Heart right ventricle (tissue), 16 donors: ENCODE measurements at regions not wholly inside any gene's neighbourhood (a gene's known extent, or its start where the extent isn't known, plus 50 kb on each side); places are given as distances from the start of the nearest gene placed in this dataset.

Experiments used
- ATAC-seq, 8 donors: fragments of 200-7000 bp; cut with Tn5 transposase; one replicate each; pipeline ENCODE4 v1.9.1; 2020; ENCODE audit warnings: mild to moderate bottlenecking in 8 of 8, moderate library complexity in 8 of 8, moderate number of reproducible peaks in 1 of 8
- DNase-seq, 2 donors: peaks; one replicate each; pipeline ENCODE4 v3.0.0-alpha.2; 2020
- H3K27ac ChIP-seq, 10 donors: fragments of 200-600 bp; sonication (generic) in 2 of 10; one replicate each; pipeline versions ENCODE4 v1.5.0 to v1.8.0; 2020 to 2022; ENCODE audit warnings: mild to moderate bottlenecking in 3 of 10
- H3K27me3 ChIP-seq, 7 donors: fragments of 200-600 bp; one replicate each; pipeline ENCODE4 v1.8.0; 2021 to 2022; ENCODE audit warnings: mild to moderate bottlenecking in 2 of 7
- H3K36me3 ChIP-seq, 9 donors: fragments of 200-600 bp; sonication (generic) in 1 of 9; one replicate each; pipeline versions ENCODE4 v1.5.0 to v1.8.0; 2020 to 2022; ENCODE audit warnings: mild to moderate bottlenecking in 2 of 9
- H3K4me1 ChIP-seq, 9 donors: fragments of 200-600 bp; sonication (generic) in 1 of 9; one replicate each; pipeline versions ENCODE4 v1.5.0 to v1.8.0; 2020 to 2022; ENCODE audit warnings: mild to moderate bottlenecking in 4 of 9
- H3K4me3 ChIP-seq, 10 donors: fragments of 200-600 bp; sonication (generic) in 2 of 10; one replicate each; pipeline versions ENCODE4 v1.5.0 to v1.8.0; 2020 to 2022; ENCODE audit warnings: mild to moderate bottlenecking in 7 of 10, moderate library complexity in 2 of 10
- H3K9me3 ChIP-seq, 11 donors: fragments of 200-600 bp in 10 of 11; sonication (generic) in 2 of 11; one replicate each; pipeline versions ENCODE4 v1.5.0 to v1.8.0; 2013 to 2022; ENCODE audit warnings: mild to moderate bottlenecking in 2 of 11, control low read depth in 1 of 11, moderate library complexity in 1 of 11
- CTCF ChIP-seq, 9 donors: fragments of 200-600 bp; sonication (generic) in 2 of 9; IDR thresholded peaks; one replicate each; pipeline versions ENCODE4 v1.5.0 to v1.8.0; 2021 to 2022; ENCODE audit warnings: antibody characterized with exemption in 9 of 9, mild to moderate bottlenecking in 5 of 9, moderate library complexity in 1 of 9
- WGBS, 2 donors: extraction: QIAGEN DNeasy Blood & Tissue Kit; methylation state at CpG; one replicate each; pipeline ENCODE4 v1.1.7; 2013; ENCODE audit warnings: inconsistent platforms in 1 of 2; 5-methylcytosine and 5-hydroxymethylcytosine counted together
- intact Hi-C, 10 donors: fragments of 100-400 bp; cut with DNase I; formaldehyde crosslinking; loops; one replicate each; pipeline versions ENCODE4 v1.11.1 to v1.14.2; 2022
- donor health status: Arrhythmogenic right ventricular cardiomyopathy.
- donor health status: ischemic (EF 13 %, LVEDD 7.1; RV severe dilation, severe dysfunction).
- donor health status: healthy with polysubstance abuse.
- donor health status: DM: no; HTN: yes; CAD: no.
- donor health status: DM: no; HTN: no; CAD: no.
- donor health status: ischemic (EF 25% LVEDD 6.9; RV normal size, moderate dysfunction).
- donor health status: ischemic (EF 25% LVEDD 5.7; RV mildly dilated, moderate dysfunction).
- donor health status: healthy.
- donor health status: DM: yes; HTN: yes; CAD: no.
- donor health status: Ischemic cardiomyopathy.
- donor health status: ischemic (EF 35%, LVEDD 5.7; RV mildly dilated, moderate dysfunction).
- donor health status: nonischemic (EF 11% LVEDD 7.7; RV severe dilation, severe dysfunction).
- donor health status: DM: yes; HTN: yes; CAD: no.
- donor health status: PGD.
- donor health status: ischemic (EF 29% LVEDD 5.4; RV normal size, mild dysfunction).
- donor health status: nonischemic (EF 23%, LVEDD 6.1; RV moderate dilation, normal function).

GRCh38 chr7:94810496-94810895 lies 96.9 kb upstream of the PPP1R9A start:
- no peak for ATAC-seq
- Histone ChIP-seq H3K36me3 (no peaks in the 10 kb centered on the region), H3K9me3 (peaks cover 0 to 3% (median 0%) of the 10 kb centered on the region in 11 donors), H3K4me1 (no peaks in the 10 kb centered on the region), H3K27ac (no peak overlapping the region), H3K4me3 (no peak overlapping the region), H3K27me3 (no peaks in the 10 kb centered on the region)
- WGBS, 2 donors, result 67 to 83% methylated on average over 3 of the region's 3 CpGs
- DNase-seq, result no peak
- no peak for TF ChIP-seq CTCF (IDR thresholded peaks at IDR 0.05)
- intact Hi-C loops, result loop anchor here in 2 of 10 donors (1.0 to 10.0 kb wide), 2 partner anchors 49 to 336 kb away; no protein-coding TSS in a partner anchor

GRCh38 chr7:94813917-94814316 lies 93.5 kb upstream of the PPP1R9A start:
- no peak for ATAC-seq
- Histone ChIP-seq H3K27ac (no peak overlapping the region), H3K4me1 (no peaks in the 10 kb centered on the region), H3K27me3 (no peaks in the 10 kb centered on the region), H3K36me3 (no peaks in the 10 kb centered on the region), H3K4me3 (no peak overlapping the region), H3K9me3 (peaks cover 0 to 32% (median 18%) of the 10 kb centered on the region in 11 donors)
- no peak for DNase-seq
- TF ChIP-seq CTCF (IDR thresholded peaks at IDR 0.05), result no peak
- 85 to 86% methylated on average over 3 of the region's 3 CpGs for WGBS, 2 donors
- intact Hi-C loops, result loop anchor here in 1 of 10 donors (10.0 kb wide), 1 partner anchor 339 kb away; no protein-coding TSS in a partner anchor

- H3K4me3 ChIP-seq, result no peak overlapping the region
- no peaks in the 10 kb centered on the region for H3K27me3 ChIP-seq
- DNase-seq, result no peak
- no peak for ATAC-seq
- H3K4me1 ChIP-seq, result no peaks in the 10 kb centered on the region
- no peak overlapping the region for H3K27ac ChIP-seq
- intact Hi-C loops, result no loop called here
- H3K36me3 ChIP-seq, result no peaks in the 10 kb centered on the region
- no peak for TF ChIP-seq CTCF (IDR thresholded peaks at IDR 0.05)
- H3K9me3 ChIP-seq, result peaks cover 0 to 24% (median 2%) of the 10 kb centered on the region in 11 donors
These were observed 83.4 kb upstream of the PPP1R9A start for GRCh38 chr7:94823947-94824346.

- Histone ChIP-seq H3K27ac (no peak overlapping the region), H3K4me3 (no peak overlapping the region), H3K4me1 (no peaks in the 10 kb centered on the region), H3K27me3 (no peaks in the 10 kb centered on the region), H3K36me3 (no peaks in the 10 kb centered on the region), H3K9me3 (peaks cover 0 to 38% (median 0%) of the 10 kb centered on the region in 11 donors)
- 90 to 91% methylated on average over 4 of the region's 4 CpGs for WGBS, 2 donors
- intact Hi-C loops, result no loop called here
- no peak for ATAC-seq
- TF ChIP-seq CTCF (IDR thresholded peaks at IDR 0.05), result no peak
- DNase-seq, result no peak
These were observed 77.4 kb upstream of the PPP1R9A start for GRCh38 chr7:94829987-94830386.
